Suprapubic skin (tissue), 3 donors: ENCODE measurements at regions not wholly inside any gene's neighbourhood (a gene's known extent, or its start where the extent isn't known, plus 50 kb on each side); places are given as distances from the start of the nearest gene placed in this dataset.
"Not testable (repeated sequence)": the region's sequence is repeated elsewhere in the genome, so short reads cannot be mapped to it uniquely, and the experiment has no call there.

ENCODE experiments used
- POLR2AphosphoS5 ChIP-seq, 3 donors: sonication (generic); formaldehyde crosslinking; IDR thresholded peaks; one replicate each; pipeline ENCODE4 v1.6.1; 2017; ENCODE audit warnings: antibody characterized with exemption in 3 of 3
- TF ChIP-seq, protein P1 (sequence below), 2 donors: fragments of 200-600 bp in 1 of 2; fragments of 450-650 bp in 1 of 2; sonication (generic) in 1 of 2; IDR thresholded peaks; one replicate each; pipeline ENCODE4 v1.5.1; 2016 to 2019; ENCODE audit warnings: antibody characterized with exemption in 2 of 2, mild to moderate bottlenecking in 1 of 2, moderate library complexity in 1 of 2

DNA sequence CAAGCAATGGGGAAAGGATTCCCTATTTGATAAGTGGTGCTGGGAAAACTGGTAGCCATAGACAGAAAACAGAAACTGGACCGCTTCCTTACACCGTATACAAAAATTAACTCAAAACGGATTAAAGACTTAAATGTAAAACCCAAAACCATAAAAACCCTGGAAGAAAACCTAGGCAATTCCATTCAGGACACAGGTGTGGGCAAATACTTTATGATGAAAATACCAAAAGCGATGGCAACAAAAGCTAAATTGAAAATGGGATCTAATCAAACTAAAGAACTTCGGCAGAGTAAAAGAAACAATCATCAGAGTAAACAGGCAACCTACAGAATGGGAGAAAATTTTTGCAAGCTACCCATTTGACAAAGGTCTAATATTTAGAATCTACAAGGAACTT, 91.1 kb downstream of the VPREB1 start:
- TF ChIP-seq, protein P1, sequence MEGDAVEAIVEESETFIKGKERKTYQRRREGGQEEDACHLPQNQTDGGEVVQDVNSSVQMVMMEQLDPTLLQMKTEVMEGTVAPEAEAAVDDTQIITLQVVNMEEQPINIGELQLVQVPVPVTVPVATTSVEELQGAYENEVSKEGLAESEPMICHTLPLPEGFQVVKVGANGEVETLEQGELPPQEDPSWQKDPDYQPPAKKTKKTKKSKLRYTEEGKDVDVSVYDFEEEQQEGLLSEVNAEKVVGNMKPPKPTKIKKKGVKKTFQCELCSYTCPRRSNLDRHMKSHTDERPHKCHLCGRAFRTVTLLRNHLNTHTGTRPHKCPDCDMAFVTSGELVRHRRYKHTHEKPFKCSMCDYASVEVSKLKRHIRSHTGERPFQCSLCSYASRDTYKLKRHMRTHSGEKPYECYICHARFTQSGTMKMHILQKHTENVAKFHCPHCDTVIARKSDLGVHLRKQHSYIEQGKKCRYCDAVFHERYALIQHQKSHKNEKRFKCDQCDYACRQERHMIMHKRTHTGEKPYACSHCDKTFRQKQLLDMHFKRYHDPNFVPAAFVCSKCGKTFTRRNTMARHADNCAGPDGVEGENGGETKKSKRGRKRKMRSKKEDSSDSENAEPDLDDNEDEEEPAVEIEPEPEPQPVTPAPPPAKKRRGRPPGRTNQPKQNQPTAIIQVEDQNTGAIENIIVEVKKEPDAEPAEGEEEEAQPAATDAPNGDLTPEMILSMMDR (IDR thresholded peaks at IDR 0.05) = not testable (repeated sequence)
- TF ChIP-seq POLR2AphosphoS5 (IDR thresholded peaks at IDR 0.05) = not testable (repeated sequence)
